ENCODE measurements at regions not wholly inside any gene's neighbourhood (a gene's known extent, or its start where the extent isn't known, plus 50 kb on each side); places are given as distances from the start of the nearest gene placed in this dataset.
"Not testable (repeated sequence)": the region's sequence is repeated elsewhere in the genome, so short reads cannot be mapped to it uniquely, and the experiment has no call there.

DNA sequence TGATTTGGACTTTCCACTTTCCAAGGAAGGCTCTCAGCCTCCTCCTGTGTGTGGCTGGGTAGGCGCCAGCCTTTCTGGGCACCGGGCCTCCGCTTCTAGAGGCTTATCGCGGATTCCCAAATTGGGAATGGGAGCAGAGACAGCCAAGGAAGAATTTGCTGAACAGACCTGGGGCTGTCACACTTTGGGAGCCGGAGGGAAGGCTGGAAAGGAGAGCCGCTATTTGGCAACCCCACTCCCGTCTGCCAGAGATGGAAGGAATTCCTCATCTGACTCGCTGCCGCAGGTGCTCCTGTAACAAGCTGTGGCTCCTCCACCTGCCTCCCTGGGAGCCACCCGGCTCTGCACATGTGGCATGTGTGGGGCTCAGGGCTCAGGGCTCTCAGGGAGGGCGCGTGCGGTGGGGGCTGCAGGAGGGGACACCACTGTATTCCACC, 50.8 kb upstream of the ECHDC3 start:
- H3K27me3 ChIP-seq (ENCODE audit: control insufficient read depth, insufficient read depth, low read length) = no peaks in the 10 kb centered on the region
- H3K4me3 ChIP-seq (ENCODE audit: low read depth, low read length) = no peak overlapping the region
- H3K36me3 ChIP-seq (ENCODE audit: control insufficient read depth, insufficient read depth, low read length) = no peaks in the 10 kb centered on the region
- no peak for DNase-seq (ENCODE audit: low read depth)
- TF ChIP-seq, protein P1, sequence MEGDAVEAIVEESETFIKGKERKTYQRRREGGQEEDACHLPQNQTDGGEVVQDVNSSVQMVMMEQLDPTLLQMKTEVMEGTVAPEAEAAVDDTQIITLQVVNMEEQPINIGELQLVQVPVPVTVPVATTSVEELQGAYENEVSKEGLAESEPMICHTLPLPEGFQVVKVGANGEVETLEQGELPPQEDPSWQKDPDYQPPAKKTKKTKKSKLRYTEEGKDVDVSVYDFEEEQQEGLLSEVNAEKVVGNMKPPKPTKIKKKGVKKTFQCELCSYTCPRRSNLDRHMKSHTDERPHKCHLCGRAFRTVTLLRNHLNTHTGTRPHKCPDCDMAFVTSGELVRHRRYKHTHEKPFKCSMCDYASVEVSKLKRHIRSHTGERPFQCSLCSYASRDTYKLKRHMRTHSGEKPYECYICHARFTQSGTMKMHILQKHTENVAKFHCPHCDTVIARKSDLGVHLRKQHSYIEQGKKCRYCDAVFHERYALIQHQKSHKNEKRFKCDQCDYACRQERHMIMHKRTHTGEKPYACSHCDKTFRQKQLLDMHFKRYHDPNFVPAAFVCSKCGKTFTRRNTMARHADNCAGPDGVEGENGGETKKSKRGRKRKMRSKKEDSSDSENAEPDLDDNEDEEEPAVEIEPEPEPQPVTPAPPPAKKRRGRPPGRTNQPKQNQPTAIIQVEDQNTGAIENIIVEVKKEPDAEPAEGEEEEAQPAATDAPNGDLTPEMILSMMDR (IDR thresholded peaks at IDR 0.05; ENCODE audit: insufficient read depth, low read length, severe bottlenecking) = no peak
- no peak for FAIRE-seq

DNA sequence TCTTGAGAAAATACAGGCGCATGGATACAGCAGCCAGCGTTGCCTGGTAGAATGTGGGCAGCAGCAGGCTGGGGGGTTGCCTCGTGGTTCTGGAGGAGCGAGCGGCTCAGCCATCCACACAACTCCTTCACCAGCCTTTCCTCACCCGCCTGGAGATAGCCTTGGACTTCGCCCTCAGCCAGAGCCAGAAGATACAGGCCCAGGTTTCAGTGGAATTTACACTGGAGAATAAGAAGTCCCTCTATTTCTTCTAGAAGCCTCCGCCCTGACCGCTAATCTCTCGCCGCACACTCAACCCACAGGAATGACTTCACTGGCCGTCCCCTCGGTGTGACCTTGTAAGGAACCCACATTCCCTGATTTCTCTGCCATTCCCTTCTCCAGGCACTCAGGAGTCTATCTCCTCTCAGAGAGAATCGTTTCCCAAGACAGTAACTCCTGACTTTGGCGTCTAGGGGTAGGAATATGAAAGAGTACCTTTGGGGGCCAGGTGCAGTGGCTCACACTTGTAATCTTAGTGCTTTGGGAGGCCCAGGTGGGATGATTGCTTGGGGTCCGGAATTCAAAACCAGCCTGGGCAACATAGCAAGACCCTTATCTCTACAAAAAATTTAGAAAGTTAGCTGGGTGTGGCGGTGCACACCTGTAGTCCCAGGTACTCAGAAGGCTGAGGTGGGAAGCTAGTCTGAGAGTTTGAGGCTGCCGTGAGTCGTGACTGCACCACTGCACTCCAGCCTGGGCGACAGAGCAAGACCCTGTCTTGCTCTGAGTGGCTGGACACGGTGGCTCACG, 52.0 kb upstream of the ECHDC3 start:
- DNase-seq (ENCODE audit: low read depth) = no peak

GRCh38 chr10:11688448-11688795, 53.8 kb upstream of the ECHDC3 start:
- not testable (repeated sequence) for H3K36me3 ChIP-seq (ENCODE audit: control insufficient read depth, insufficient read depth, low read length); H3K27me3 ChIP-seq (ENCODE audit: control insufficient read depth, insufficient read depth, low read length); H3K4me3 ChIP-seq (ENCODE audit: low read depth, low read length); DNase-seq (ENCODE audit: low read depth); FAIRE-seq

More for the DNA sequence above, 52.0 kb upstream of the ECHDC3 start:
- TF ChIP-seq, protein P1 (IDR thresholded peaks at IDR 0.05; ENCODE audit: insufficient read depth, low read length, severe bottlenecking) = no peak
- no peak overlapping the region for H3K4me3 ChIP-seq (ENCODE audit: low read depth, low read length)
- H3K27me3 ChIP-seq (ENCODE audit: control insufficient read depth, insufficient read depth, low read length) = no peaks in the 10 kb centered on the region
- no peak for FAIRE-seq
- no peaks in the 10 kb centered on the region for H3K36me3 ChIP-seq (ENCODE audit: control insufficient read depth, insufficient read depth, low read length)

DNA sequence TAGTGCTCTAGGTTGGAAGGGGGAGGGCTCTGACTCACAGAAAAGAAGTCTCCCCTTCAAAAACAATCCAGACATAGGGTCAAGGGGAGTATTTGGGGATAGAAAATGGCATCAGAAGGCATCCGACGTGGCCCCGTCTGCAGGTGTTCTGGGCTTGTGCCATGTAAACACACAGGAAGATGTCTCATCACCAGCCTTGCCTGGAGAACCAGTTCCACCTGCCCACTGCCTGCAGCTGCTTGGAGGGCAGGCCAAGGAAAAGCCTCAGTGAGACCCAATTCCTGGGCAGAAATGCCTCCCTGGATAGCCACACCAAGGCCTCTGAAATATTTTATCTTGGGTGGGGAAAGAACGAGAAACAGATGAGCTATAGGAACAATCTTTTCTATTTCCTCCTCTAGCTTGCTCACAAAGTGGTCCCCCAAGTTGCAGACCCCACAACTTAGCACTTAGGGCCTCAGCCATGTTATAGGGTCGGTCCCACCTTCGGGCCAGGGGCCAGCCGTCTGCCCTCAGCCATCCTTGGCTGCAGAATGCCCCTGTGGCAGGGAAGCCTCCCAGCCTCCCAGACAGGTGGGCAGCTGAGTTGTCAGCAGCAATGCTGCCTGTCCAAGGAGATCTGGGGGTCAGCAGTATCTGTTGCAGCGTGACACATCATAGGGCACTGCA, 54.3 kb upstream of the ECHDC3 start:
- H3K4me3 ChIP-seq (ENCODE audit: low read depth, low read length) = no peak overlapping the region
- no peaks in the 10 kb centered on the region for H3K36me3 ChIP-seq (ENCODE audit: control insufficient read depth, insufficient read depth, low read length)
- no peak for FAIRE-seq
- TF ChIP-seq, protein P1 (IDR thresholded peaks at IDR 0.05; ENCODE audit: insufficient read depth, low read length, severe bottlenecking) = no peak
- H3K27me3 ChIP-seq (ENCODE audit: control insufficient read depth, insufficient read depth, low read length) = no peaks in the 10 kb centered on the region
- peak; percentile 81 for DNase-seq (ENCODE audit: low read depth)

DNA sequence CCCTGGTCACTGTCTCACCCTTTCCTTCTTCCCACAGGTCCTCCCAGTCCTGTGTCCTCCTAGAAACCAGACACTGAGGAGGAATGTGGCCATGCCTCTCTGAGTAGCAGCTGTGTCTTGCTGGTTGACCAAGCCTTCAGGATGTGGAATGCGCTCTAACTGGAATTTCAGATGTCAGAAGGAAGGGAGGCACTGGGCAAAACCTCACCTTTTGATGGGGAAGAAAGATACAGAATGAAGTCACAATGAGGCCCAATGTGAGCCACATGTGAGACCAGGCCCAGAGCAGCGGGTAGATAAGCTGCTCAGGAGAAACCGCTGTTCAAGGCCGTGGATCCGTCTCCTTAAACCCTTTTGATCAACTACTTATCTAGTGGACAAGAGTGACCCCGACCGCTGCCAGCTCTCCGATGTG, 54.8 kb upstream of the ECHDC3 start:
- TF ChIP-seq, protein P1 (IDR thresholded peaks at IDR 0.05; ENCODE audit: insufficient read depth, low read length, severe bottlenecking) = no peak
- no peaks in the 10 kb centered on the region for H3K36me3 ChIP-seq (ENCODE audit: control insufficient read depth, insufficient read depth, low read length)
- DNase-seq (ENCODE audit: low read depth) (peak; percentile 71), FAIRE-seq (peak; percentile 7)
- H3K27me3 ChIP-seq (ENCODE audit: control insufficient read depth, insufficient read depth, low read length) = peaks cover under 1% of the 10 kb centered on the region
- H3K4me3 ChIP-seq (ENCODE audit: low read depth, low read length) = no peak overlapping the region

- Histone ChIP-seq H3K36me3 (ENCODE audit: control insufficient read depth, insufficient read depth, low read length) (no peaks in the 10 kb centered on the region), H3K4me3 (ENCODE audit: low read depth, low read length) (no peak overlapping the region), H3K27me3 (ENCODE audit: control insufficient read depth, insufficient read depth, low read length) (peaks cover 3% of the 10 kb centered on the region)
- FAIRE-seq (no peak), DNase-seq (ENCODE audit: low read depth) (peak; percentile 73)
- TF ChIP-seq, protein P1 (IDR thresholded peaks at IDR 0.05; ENCODE audit: insufficient read depth, low read length, severe bottlenecking) = no peak
These were observed 56.4 kb upstream of the ECHDC3 start for GRCh38 chr10:11685787-11686218.
